NCI-H1417 (cell line): ENCODE measurements at regions not wholly inside any gene's neighbourhood (a gene's known extent, or its start where the extent isn't known, plus 50 kb on each side); places are given as distances from the start of the nearest gene placed in this dataset.

Experiments
- DNase-seq, 3 experiments: peaks; one replicate each; lab custom pipeline; 2025; lab: John Stamatoyannopoulos, UW

DNA sequence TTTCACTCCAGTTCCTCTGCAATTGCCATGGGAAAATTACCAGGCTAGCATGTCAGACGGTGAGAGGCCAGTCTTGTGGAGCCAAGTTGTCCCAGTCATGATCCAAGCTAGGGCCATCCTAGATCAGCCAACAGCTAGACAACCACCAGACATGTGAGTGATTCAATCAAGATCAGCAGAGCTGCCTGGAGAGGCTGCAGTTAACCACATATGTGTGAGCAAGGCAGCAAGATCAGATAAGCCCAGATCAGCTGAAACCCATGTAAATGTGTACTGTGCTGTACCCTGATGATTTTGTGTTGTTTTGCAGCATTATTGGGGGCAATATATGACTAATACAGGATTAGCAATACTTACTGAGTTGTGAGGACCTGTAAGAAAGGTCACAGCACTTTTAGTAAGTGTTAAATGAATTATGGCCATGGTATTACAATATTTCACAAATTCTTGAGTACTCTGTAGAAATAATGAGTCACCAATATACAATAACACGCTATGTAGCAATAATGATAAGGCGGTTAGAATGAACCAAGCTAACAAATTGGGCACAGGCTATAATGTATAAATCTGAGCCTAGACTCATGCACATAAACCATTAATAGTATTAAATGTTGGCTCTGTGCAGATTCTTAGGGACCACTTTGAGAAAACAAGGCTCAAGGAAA, 91.4 kb downstream of the SUDS3 start:
- DNase-seq: no peak

GRCh38 chr12:118472940-118473339, 96.6 kb downstream of the SUDS3 start:
- peak in 1 of 3 experiments; percentile 28 for DNase-seq

DNA sequence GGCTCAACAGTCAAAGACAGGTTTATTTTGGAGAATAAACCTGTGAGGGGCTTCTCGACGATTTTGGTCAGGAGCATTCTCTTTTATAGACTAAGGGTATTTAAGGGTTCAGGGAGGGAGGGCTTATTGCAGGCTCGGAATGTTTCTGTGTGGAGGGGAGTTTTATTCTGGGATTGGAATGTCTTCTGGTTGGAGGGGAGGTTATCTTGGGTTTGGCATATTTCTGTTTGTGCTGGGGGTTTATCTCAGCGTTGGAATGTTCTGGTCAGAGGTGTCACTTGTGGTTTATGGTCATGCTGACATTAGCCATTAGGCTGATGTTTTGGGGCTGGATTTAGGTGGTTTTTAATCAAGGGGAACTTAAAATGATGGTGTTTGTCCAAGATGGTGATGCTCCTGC, 103.9 kb downstream of the SUDS3 start:
- DNase-seq: no peak

DNA sequence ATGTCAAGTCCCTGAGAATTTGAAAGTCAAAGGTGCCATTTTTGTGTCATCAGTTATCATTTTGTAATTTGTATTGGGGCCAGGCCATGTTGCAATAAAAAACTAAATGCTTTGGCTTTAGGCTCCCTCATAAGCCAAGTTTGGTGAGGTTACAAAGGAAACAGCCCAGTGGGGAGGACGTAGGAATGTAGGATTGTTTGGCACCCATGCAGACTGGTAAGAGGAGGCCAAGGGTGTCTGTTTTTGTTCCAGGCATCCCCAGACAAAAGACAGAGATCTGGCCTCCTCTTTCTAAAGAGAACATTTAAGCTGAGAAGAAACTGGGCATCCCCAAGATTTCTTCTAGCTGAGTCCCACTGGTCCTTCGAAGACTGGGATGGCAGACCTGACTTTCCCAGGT, 111.7 kb downstream of the SUDS3 start:
- no peak for DNase-seq

DNA sequence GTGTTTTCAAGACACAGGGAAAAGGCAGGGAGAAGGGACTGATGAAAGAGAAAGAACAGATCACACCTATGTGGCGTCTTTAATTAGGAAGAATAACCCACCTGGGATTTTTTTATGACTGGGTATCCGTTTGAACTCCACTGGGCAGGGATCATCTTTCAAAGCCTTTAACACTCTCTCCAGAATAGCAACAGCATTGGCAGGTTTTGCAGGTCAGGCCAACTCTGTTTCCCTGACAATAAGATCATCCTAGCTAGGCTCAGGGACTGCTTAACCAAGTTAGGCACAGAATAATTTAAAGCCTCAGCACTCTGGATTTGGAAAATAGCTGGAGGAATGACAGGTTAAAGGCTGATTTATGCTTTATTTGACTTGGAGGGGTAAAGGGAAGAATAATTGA, 117.6 kb downstream of the SUDS3 start:
- no peak for DNase-seq

- no peak for DNase-seq
These were observed 118.4 kb downstream of the SUDS3 start for GRCh38 chr12:118494776-118495175.

- DNase-seq: no peak
These were observed 118.9 kb downstream of the SUDS3 start for GRCh38 chr12:118495296-118495695.

DNA sequence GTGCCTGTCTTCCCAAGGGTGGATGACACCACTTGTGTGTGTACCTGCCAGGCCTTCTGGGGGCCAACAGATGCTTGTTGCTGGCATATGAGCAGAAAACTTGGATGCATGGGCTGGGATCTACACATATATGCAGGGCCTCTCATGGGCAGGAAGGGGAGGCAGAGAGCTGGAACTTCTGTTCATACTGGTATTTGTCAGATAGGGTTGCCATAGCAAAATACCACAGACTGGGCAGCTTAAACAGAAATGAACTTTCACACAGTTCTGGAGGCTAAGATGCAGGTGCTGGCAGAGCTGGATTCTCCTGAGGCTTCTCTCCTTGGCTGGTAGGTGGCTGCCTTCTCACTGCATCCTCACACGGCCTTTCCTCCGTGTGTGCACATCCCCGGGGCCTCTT, 121.8 kb downstream of the SUDS3 start:
- no peak for DNase-seq

DNA sequence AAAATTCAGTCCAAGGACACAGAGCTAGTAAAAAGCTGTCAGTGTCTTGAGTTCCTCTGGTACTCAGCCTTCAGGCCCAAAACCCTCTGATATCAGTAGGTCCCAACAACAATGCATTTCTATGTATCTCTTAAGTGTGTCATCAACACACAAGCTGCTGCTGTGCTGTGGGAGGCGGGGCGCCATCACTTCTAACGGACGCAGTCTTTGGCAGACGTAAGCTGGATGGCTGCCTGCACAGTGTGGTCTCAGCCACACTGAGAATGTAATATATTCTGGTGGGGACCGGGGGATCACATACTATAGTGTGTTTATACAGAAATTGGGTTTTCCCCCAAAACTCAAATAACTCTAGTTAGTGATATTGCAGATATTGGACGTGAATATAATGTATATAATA, 123.9 kb downstream of the SUDS3 start:
- DNase-seq: no peak

GRCh38 chr12:118501489-118501888, 125.1 kb downstream of the SUDS3 start:
- DNase-seq: no peak

DNA sequence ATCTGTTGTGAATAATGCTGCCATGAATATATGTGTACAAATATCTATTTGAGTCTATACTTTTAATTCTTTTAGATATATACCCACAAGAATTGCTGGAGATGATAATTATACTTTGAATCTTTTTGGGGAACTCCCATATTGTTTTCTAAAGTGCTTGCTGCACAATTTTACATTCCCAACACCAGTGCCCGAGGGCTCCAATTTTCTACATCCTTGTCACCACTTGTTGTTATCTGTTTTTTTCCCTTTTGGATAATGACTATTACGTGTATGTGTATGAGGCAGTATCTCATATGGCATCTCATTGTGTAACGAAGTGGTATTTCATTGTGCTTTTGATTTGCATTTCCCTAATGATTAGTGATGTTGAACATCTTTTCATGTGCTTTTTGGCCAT, 127.1 kb downstream of the SUDS3 start:
- no peak for DNase-seq

- no peak for DNase-seq
These were observed 136.3 kb downstream of the SUDS3 start for GRCh38 chr12:118512669-118513068.

DNA sequence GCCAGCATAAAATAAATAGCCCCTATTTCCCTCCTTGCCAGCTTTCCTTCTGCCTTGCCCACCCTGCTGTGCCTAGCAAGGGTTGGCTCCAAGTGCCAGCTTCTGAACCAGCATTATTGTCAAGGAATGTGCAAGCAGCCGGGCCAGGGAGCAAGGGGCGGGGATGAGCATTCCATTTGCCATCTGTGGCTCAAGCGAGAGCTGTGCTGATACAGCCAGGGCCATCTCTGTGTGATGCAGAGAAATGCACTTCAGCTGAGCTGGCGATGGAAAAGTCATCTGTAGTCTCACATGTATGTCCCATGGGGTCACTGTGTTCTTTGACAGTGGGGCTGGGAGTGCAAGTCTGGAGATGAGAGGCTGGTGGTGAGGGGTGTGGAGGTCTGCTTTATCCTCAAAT, 137.3 kb downstream of the SUDS3 start:
- DNase-seq: no peak

GRCh38 chr12:118514297-118514696, 137.9 kb downstream of the SUDS3 start:
- no peak for DNase-seq

DNA sequence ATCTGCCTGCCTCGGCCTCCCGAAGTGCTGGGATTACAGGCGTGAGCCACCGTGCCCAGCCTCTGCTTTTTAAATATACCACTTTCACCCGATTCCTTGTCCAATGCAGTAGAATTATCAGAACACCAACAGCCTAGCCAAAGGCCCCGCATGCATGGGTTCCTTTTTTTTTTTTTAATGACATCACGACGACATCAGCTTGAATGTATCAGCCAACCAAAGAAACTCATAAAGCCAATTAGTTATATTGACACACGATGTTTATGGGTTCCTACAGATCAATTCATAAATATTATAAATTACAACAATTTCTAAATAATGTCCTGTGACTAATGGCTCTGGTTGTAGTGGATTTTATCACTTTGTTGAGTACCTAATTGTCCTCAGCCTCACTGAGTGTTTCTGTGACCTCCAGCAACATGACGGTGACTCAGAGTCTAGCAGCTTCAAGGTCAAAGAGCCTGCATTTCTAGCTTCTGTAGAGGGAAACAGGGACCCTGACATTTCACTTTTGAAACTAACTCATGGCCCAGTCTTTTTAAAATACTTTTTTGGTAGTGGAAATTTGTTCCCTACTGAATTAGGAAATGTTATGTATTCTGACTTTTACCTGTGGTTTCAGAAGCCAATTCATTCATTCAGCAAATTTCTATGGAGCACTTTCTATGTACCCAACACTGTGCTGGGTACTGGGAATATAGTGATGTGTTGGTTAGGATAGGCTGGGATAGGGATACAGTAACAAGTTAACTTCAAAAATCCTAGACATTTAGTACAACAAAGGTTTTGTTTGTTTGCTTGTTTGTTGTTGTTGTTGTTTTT, 144.1 kb downstream of the SUDS3 start:
- no peak for DNase-seq

DNA sequence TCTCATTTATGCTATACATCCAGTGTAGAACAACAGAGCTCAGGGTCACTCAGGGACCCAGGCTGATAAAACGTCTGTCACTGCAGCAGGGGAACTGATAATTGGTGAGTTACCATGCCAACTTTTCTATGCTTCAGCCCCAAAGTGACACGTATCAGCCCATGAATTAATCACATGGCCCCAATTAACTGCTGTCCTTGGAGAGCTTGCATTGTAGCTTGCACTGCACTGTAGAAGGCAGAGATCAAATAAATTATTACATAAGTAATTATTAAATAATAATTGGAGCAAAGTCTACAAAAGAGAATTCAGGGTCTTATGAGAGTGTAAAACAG, 144.6 kb downstream of the SUDS3 start:
- DNase-seq: peak in 1 of 3 experiments; percentile 15

DNA sequence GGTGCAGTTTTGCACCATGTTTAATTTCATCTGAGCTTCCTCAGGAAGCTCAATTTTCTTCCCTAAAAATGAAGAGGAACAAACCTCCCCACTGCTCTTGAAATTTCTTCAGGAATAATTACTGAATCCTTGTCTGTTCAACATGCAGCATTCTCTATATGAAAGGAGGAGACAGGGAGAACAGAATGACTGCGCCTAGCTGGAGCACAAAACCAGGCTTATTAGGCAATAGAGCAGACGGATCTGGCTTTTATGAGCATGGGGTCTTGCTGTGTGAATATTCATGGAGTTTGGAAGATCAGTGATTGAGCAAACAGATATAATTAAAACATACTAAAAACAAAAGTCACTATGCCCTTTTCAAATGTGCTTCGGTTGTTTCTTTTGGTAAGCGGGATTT, 148.1 kb downstream of the SUDS3 start:
- DNase-seq: no peak

- DNase-seq: no peak
These were observed 148.9 kb downstream of the SUDS3 start for GRCh38 chr12:118525216-118525615.

GRCh38 chr12:118526255-118527095, 150.1 kb downstream of the SUDS3 start:
- DNase-seq: no peak

DNA sequence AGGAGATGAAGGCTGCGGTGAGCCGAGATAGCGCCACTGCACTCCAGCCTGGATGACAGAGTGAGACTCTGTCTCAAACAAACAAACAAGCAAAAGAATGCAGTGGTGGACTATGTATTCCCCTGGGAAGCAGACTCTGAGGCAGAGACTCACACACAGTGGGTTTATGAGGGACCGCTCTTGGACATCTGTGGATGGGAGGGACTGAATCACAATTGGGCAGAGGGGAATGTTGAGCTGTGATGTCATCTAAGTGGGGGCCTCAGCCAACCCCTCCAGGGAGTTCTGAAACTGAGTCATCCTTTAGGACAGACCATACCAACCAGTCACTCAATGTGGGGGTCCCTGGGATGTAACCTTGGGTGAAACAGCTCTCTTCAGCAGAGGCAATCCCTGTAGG, 151.0 kb downstream of the SUDS3 start:
- DNase-seq: no peak

DNA sequence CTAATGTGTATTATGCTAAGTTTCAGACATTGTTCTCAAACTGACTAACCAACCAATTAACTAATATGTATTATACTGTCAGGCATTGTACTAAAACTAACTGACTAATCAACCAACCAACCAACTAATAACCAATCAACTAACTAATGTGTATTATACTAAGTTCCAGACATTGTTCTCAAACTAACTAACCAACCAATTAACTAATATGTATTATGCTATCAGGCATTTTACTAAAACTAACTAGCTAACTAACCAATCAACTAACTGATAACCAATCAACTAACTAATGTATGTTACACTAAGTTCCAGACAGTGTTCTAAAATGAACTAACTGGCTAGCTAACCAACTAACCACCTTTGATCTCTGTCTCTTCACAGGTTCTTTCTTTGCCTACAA, 152.3 kb downstream of the SUDS3 start:
- DNase-seq: no peak

DNA sequence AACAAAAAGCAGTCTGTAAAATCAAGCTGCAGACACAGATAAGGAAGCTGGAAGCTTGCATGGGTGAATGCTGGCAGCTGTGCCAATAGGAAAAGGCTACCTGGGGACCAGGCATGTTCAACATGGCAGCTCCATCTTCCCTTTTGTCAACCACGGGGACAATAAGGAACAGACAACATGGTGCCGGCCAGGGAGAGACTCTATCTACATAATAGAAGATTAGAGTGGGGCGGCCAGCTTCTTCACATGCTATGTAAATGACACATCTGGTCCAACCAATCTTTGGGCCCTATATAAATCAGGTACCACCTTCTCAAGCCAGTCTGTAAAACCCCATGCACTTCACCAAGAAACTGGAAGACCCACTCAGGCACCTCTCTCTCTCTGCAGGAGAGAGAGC, 157.6 kb downstream of the SUDS3 start:
- no peak for DNase-seq
